Amniotic stem cell (primary cell): ENCODE measurements at regions not wholly inside any gene's neighbourhood (a gene's known extent, or its start where the extent isn't known, plus 50 kb on each side); places are given as distances from the start of the nearest gene placed in this dataset.

Source experiments
- DNase-seq: peaks from one replicate; lab custom pipeline; 2025; lab: John Stamatoyannopoulos, UW

DNA sequence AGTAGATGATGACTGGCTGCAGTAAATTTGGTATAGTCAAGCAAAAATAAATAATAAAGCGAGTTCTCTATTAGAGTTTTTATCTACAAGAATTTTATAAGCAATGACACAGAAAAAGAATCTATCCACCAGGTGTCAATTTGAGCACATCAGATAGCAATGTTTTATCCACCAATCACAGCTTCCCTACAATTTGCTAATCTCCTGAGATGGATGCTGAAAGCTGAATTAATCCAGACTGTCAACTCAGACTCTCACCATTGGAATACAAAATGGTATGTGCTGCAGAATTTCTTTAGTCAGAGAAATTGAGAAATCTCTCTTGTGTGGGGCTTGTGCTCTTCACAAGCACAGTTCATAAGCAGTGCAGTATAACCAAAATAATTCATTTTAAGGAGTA, 888.9 kb upstream of the GHITM start:
- DNase-seq = no peak

- DNase-seq = no peak
These were observed 887.1 kb upstream of the GHITM start for GRCh38 chr10:83252169-83252568.

- DNase-seq = no peak
These were observed 886.7 kb upstream of the GHITM start for GRCh38 chr10:83252596-83252995.

- DNase-seq = no peak
These were observed 886.2 kb upstream of the GHITM start for GRCh38 chr10:83253011-83253671.

DNA sequence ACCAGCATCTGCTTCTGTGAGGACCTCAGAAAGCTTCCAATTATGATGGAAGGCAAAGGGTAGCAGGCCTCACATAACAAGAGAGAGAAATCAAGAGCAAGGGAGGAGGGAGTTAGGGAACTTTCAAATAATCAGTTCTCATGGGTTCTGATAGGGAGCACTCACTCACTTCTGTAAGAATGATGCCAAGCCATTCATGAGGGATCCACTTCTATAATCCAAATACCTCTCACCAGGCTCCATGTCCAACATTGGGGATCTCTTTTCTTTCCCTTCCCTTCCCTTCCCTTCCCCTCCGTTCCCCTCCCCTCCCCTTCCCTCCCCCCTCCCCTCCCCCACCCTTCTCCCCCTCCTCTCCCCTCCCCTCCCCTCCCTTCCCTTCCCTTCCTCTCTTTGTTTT, 884.6 kb upstream of the GHITM start:
- no peak for DNase-seq

GRCh38 chr10:83262434-83262833, 876.9 kb upstream of the GHITM start:
- no peak for DNase-seq

DNA sequence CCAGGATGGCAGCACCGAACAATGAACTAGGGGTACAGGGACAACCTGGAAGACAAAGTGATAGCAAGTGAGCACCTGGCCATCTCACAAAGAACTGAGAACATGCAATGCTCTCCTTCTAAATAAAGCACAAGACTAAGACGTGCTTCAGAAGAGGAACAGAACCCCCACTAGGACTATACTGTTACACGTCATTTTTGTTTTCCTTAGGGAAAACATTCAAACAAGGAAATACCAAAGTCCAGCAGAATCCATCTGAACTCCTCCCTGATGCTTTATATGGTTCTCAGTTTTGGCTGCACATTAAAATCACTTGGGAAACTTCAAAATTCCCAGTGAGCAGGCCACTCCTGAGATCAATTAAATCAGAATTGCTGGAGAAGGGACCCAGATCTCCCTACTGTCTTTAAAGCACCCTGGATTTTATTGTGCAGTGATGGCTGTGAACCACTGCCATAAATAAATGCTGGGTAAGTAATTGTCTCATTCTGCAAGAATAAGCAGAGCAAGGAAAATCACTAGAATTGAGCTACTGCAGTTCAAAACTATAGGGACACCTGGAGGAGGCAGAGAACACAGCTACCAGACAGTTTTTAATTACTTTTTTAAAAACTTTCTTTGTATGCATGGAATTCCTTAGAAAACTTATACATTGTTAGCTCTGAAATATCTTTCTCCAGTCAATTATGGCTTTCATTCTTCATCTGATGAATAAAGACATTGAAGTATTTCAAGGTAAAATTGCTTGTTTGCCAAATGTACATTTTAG, 866.5 kb upstream of the GHITM start:
- DNase-seq = no peak

DNA sequence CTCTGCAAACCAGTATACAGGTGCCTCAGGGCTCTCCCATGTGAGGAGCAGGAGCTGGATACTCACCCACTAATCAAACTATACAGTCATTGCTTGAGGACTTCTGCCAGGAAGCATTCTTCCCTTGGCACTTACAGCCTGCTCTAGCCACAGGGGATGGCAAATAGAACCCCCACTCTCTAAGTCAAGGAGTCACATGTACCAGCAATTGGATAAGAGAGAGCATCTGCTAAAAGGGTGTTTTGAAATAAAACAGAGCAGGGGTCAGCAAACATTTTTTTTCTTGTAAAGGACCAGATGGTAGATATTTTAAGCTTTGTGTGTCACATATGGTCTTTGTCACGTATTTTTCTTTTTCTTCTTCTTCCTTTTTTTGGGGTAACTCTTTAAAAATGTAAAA, 865.2 kb upstream of the GHITM start:
- DNase-seq = no peak

GRCh38 chr10:83276971-83277370, 862.3 kb upstream of the GHITM start:
- DNase-seq = no peak

- no peak for DNase-seq
These were observed 856.2 kb upstream of the GHITM start for GRCh38 chr10:83283151-83283550.

DNA sequence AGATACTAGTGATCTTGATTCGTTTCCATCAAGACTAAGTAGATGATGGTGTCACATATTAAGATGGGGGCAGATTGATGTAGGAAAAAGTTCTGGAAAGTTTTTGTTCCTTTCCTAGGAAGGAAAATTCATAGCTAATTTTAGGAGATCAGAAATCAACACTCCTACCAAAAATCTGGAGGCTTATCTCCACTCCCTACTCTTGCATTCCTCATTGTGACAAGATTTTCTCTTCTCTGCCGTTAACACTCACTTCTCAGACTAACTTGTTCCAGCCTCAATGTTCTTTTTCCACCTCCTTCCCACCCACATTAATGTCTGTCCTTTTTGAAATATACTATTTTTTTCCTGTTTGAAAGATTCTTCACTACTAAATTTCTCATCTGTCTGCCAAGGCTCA, 851.9 kb upstream of the GHITM start:
- no peak for DNase-seq

DNA sequence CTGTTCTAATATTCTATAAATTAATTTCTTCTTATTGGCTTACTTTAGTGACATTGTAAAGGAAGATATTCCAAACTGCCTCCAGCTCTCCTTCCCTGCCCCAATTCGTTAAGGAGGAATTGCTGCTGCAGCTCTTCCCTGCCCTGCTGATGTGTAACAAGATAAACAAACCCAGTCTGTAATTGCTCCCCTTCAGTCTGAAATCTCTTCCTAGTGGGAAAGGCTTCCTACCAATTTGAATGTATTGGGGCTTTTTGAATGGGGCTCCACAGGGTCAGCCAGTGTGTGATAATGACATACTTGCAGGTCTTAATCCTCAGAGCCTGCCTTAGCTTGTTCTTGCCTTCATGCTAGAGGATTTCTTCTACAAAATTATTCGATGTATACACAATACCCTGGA, 849.9 kb upstream of the GHITM start:
- DNase-seq = no peak

GRCh38 chr10:83289948-83290347, 849.4 kb upstream of the GHITM start:
- no peak for DNase-seq

DNA sequence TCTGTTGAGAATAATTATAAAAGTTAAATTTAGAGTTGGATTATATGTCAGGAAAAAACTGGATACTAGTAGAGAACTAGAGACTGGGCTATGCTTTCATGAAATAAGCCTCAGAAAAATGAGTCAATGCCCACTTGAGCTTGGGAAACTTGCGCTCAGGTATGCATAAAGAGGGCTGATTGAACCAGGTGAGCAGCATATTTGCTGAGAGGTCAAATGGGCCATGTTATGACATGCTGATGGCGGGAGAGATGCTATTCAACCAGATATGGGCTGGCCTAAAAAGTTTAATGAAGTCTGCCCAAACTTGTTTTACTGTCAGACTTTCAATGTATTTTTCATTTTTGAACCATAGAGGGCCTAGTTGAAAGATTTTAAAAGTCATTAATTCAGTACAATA, 837.6 kb upstream of the GHITM start:
- DNase-seq = no peak

GRCh38 chr10:83302623-83303022, 836.7 kb upstream of the GHITM start:
- no peak for DNase-seq

GRCh38 chr10:83310688-83311087, 828.6 kb upstream of the GHITM start:
- no peak for DNase-seq

DNA sequence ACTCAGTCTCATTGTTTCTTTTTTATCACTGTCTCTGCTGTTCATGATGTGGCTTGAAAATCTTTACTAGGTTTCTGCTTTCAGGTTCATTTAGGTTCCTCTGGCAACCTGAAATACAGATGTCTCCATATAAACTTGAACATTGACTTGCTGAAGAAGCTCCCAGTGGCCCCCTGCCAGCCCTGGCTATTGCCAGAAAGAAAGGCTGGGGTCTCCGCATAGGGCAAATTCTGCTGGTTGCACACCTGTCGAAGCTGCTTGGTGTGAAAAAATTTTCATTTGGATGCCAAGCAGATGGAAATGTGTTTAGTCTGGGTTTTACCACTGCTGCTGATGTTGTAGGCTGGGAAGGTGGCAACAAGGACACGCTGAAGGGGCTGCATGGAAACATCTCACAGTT, 826.7 kb upstream of the GHITM start:
- no peak for DNase-seq

GRCh38 chr10:83332690-83333089, 806.6 kb upstream of the GHITM start:
- DNase-seq = no peak

DNA sequence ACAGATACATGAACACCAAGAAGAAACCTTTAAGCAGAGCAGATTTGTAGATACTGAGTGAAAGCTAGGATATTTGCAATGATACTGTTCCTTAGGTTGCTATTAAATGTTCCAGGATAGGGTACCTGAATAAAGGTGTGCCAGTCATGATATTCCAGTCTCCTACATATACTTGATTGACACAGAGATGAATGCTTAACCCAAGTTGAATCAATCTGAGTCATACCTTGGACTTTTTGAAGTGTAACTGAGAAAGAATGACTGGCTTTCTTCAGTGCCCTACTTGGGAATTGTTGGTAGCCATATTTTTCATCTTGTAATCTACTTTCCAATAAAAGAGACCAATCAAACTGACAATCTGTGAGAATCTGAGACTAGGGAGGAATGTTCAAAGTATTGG, 805.7 kb upstream of the GHITM start:
- DNase-seq = no peak

DNA sequence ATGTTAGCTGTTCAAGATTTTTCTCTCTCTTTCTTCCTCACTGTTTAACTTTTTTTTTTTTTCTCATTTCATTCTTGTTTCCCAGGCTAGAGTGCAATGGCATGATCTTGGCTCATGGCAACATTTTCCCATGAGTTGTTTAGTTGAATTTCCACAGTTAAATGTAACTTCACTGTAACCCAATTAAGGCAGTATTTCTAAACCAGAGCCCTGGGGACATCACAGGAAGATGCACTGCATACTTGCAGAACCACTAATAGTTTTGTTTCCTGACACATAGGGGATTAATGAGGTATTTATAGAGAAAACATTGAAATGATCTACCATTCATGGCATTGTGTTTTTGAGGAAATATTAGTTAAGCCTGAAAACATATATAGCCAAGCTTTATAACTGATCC, 795.6 kb upstream of the GHITM start:
- no peak for DNase-seq

- DNase-seq = peak; percentile 52
These were observed 792.9 kb upstream of the GHITM start for GRCh38 chr10:83346266-83346910.

GRCh38 chr10:83352588-83352987, 786.7 kb upstream of the GHITM start:
- no peak for DNase-seq

DNA sequence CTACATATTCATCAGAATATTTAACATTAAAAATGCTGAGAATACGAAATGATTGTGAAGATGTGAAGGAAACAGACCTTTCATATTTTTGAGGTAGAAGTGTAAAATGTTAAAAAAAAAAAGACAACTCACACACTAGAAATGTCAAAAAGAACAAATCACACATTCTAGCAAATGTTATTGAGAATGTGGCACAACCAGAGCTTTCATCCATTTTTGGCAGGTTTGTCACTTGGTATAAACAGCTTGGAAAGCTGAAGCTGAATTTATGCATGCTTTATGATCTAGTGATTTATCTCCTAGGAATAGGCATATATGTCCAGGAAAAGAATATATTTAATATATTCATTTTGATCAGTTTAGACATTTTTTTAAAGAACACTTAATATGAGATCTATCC, 784.9 kb upstream of the GHITM start:
- DNase-seq = no peak
